NCI-H748 (cell line): ENCODE measurements at regions not wholly inside any gene's neighbourhood (a gene's known extent, or its start where the extent isn't known, plus 50 kb on each side); places are given as distances from the start of the nearest gene placed in this dataset.
"Not testable (repeated sequence)": the region's sequence is repeated elsewhere in the genome, so short reads cannot be mapped to it uniquely, and the experiment has no call there.

Experiments
- DNase-seq: peaks from one replicate; lab custom pipeline; 2025; ENCODE audit not compliant: unreplicated experiment; lab: John Stamatoyannopoulos, UW

- no peak for DNase-seq
Observed at GRCh38 chr12:4193821-4194220, 79.7 kb upstream of the CCND2 start.

DNA sequence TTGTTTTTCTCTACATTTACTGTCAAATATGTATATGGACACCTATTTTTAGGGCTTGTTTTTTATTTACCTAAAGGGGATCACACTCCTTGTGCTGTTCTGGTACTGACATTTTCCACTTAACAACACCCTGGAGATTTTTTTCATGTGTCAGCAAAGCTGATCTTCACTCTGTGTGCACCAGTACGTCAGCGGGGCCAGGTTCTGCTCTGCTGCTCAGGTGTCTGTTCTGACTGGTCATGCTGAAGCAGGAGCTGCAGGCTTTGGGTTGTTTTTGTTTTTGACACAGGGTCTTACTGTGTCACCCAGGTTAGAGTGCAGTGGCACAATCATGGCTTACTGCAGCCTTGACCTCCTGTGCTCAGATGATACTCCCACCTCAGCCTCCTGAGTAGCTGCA is 81.9 kb upstream of the CCND2 start:
- DNase-seq: no peak

- DNase-seq: no peak
Observed at GRCh38 chr12:4191149-4191548, 82.4 kb upstream of the CCND2 start.

DNA sequence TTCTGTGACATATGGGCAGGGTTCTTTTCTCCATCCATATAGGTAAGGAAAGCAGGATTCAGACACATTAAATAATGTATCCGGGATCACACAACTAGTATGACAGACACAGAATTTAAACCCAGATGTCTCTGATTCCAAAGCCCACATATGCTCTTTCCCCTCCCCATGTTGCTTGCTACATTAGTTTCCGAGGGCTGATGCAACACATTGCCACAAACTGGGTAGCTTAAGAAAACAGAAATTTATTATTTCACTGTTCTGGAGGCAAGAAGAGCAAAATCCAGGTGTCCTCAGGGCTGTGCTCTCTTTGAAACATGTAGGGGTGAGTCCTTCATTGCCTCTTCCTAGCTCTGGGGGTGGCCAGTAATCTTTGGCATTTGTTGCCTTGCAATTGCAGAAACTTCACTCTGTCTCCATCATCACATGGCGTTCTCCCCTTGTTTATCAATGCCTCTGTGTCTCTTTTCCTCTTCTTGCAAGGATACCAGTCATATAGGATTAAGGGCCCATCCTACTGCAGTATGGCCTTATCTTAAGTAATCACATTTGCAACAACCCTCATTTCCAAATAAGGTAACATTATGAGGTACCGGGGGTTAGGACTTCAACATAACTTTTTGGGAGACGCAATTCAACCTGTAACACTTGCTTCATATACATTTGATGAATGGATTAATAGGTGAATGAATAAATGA is 83.0 kb upstream of the CCND2 start:
- DNase-seq: no peak

GRCh38 chr12:4189721-4190120 is 83.8 kb upstream of the CCND2 start:
- no peak for DNase-seq

DNA sequence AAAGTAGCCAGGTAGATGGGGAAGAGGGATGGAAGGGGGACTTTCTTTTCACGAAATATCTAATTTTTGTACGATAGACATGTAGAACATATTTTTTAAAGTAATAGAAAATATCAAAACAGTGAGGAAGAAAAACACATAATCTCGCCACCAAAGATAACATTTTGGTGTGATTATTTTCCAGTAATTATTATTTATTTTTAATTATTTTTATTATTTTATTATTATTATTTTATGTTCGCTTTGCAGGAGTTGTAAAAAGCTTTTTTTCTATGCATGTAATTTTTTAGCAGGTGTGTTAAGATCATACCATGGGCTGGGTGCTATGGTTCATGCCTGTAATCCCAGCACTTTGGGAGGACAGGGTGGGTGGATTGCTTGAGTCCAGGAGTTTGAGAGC is 85.6 kb upstream of the CCND2 start:
- no peak for DNase-seq

GRCh38 chr12:4187315-4187714 is 86.2 kb upstream of the CCND2 start:
- not testable (repeated sequence) for DNase-seq

- DNase-seq: no peak
Observed at GRCh38 chr12:4178424-4179170, 95.0 kb upstream of the CCND2 start.

DNA sequence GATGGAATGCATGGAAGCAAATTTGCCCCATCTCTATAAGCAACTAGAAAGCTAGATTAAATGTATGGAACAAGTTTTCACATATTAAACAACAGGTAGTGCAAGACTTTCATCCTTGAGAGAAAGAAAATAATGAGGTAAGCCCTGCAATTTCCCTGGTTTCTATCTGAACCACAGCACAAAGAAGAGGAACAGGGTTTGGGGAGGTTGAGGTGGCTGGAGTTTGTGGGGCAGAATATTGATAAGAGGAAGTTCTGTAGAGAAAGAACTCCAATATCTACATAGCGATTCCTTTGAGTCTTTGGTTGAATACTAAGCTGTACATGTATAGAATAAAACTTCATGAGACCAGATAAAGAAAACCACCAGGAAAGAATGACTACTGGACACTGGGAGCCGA is 96.3 kb upstream of the CCND2 start:
- DNase-seq: no peak

- no peak for DNase-seq
Observed at GRCh38 chr12:4176168-4176567, 97.4 kb upstream of the CCND2 start.

GRCh38 chr12:4174417-4174816 is 99.1 kb upstream of the CCND2 start:
- no peak for DNase-seq

- no peak for DNase-seq
Observed at GRCh38 chr12:4172999-4173398, 100.6 kb upstream of the CCND2 start.

DNA sequence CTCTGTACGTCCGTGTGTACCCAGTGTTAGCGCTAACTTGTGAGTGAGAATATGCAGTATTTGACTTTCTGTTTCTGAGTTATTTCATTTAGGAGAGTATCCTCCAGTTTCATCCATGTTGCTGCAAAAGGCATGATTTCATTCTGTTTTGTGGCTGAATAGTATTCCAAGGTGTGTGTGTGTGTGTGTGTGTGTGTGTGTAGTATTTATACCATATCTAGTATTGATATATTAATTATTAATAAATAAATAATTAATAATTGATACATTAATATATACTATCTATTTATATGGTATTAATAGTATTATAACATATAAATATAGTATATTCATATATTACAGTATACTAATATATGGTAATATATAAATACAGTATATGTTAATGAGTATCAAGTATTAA is 101.8 kb upstream of the CCND2 start:
- no peak for DNase-seq

GRCh38 chr12:4169959-4170358 is 103.6 kb upstream of the CCND2 start:
- no peak for DNase-seq

DNA sequence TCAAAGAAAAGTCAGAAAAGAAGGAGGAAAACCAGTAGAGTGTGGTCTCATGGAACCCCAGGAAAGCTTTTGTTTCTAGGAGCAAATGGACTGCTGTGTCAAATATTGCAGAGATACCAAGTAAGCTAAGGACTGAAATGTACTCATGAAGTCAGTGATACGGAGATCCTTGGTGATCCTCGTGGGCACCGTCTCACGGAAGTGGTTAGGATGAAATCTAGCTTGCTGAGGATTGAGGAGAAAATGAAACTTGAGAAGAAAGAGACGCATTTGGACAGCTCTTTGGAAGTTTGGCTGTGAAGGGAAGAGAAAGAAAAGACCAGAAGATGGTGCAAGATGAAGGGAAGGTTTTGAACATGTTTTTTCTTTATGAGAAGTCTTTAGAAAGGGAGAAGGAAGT is 104.0 kb upstream of the CCND2 start:
- DNase-seq: no peak

- no peak for DNase-seq
Observed at GRCh38 chr12:4168036-4168435, 105.5 kb upstream of the CCND2 start.

DNA sequence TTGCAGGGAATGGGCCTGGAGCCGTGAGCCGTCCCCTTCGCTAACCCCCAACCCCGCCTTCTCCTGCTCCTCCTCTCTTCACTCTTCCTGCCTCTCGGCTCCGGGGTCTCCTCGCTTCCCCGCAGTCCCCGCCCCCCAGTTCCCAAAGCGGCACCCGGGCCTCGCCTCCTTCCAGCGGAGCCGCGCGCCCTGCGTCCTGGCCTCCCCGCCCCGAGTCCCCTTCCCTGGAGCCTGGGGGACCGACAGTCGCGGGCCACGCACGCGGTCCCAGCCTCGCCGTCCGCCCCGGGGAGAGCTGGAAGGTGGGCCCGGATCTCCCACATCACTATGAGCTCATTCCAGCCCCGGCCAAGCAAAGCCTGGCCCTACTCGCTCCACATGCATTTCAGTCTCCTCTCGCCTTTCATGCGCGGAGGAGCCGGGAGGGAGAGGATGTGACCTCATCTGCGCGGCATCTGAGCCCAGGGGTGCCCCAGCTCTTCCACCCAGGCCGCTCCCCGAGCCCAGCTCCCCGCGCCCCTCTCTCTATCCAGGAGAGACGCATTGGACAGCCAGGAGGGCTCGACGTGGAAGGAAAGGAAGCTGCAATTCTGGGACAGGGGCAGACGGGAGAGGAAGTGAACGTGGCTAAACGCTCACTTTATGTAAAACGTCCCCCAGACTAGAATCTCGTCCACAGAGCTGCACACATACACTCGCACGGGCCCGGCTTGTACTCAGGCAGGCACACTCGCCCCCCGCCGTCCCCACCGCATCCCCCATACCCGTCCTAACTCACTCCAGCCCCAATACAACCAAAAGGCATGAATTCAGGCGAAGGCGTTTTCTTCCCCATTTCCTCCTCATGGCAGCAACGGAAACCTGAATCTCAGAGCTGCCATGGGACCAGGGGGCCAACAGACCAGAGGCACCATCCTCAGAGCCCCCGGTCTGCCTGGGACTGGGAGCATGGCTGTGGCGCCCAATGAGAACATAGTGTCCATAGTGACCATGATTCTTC is 108.7 kb upstream of the CCND2 start:
- peak; percentile 9 for DNase-seq

- no peak for DNase-seq
Observed at GRCh38 chr12:4164188-4164558, 109.4 kb upstream of the CCND2 start.

DNA sequence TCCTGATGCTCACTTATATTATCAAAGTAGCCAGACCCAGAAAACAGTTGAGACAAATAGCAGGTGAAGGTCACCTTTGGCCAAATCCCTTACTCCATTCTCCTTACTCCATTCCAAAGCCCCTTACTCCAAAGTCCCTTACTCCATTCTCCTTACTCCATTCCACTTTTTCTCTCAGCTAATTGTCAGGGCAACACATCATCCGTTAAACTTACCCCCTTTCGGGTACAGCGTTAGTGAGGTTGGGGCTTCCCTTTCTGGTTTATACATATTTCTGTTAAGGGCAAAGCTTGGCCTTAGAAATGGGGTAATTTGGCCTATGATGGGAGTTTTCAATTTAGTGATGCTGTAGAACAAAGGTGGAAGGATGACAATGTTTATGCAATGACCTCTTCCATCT is 111.8 kb upstream of the CCND2 start:
- DNase-seq: no peak

DNA sequence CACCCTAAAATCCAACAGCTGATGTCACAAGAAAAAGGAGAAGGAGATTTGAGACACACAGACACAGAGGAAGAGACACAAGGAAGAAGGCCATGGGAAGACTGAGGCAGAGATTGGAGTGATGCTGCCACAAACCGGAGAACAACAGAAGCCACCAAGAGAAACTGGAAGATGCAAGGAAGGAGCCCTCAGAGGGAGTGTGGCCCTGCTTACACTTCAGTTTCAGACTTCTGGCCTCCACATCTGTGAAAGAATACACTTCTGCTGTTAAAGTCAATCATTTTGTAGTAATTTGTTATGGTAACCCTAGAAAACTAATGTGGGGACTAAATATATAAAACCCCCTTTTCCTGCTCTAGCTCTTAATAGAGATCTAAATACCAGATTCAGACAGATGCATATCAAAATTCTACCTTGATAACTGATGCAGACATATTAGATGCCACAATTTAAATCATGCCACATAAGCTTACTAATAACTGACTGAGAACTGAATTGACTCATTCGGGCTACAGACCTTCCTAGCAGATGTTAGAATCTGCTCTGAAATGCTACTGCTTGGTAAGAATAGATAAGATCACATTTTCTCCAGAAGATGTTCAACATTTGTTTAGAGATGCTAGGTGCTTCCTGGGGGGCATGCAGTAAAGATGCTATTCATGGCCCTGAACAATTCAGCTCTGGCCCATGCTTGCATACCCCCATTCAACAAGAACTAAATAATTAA is 113.1 kb upstream of the CCND2 start:
- DNase-seq: no peak

GRCh38 chr12:4159851-4160250 is 113.7 kb upstream of the CCND2 start:
- DNase-seq: no peak
